Tibial artery (tissue), 4 donors: ENCODE measurements at regions not wholly inside any gene's neighbourhood (a gene's known extent, or its start where the extent isn't known, plus 50 kb on each side); places are given as distances from the start of the nearest gene placed in this dataset.

ENCODE experiments used
- DNase-seq, 2 donors: peaks; one replicate each; pipeline ENCODE4 v3.0.0-alpha.2; 2019
- H3K27ac ChIP-seq, 2 donors: fragments of 200-600 bp; sonication (generic) in 1 of 2; 1 replicate in 1 of 2; 2 replicates in 1 of 2; pipeline ENCODE4 v1.5.1; 2018 to 2019; ENCODE audit warnings: mild to moderate bottlenecking in 1 of 2
- H3K27me3 ChIP-seq, 2 donors: fragments of 200-600 bp; sonication (generic) in 1 of 2; one replicate each; pipeline versions ENCODE4 v1.5.1 to v1.6.0; 2016 to 2019
- H3K36me3 ChIP-seq, 3 donors: fragments of 200-600 bp; sonication (generic) in 2 of 3; one replicate each; pipeline ENCODE4 v1.5.1; 2016 to 2019; ENCODE audit warnings: mild to moderate bottlenecking in 2 of 3
- H3K4me1 ChIP-seq, 4 donors: fragments of 200-600 bp; sonication (generic) in 2 of 4; 1 replicate in 3 of 4; 2 replicates in 1 of 4; pipeline ENCODE4 v1.5.1; 2016 to 2019
- H3K4me3 ChIP-seq, 2 donors: fragments of 200-600 bp; sonication (generic) in 1 of 2; 1 replicate in 1 of 2; 2 replicates in 1 of 2; pipeline ENCODE4 v1.5.1; 2018 to 2019; ENCODE audit warnings: mild to moderate bottlenecking in 2 of 2
- H3K9me3 ChIP-seq, 3 donors: fragments of 200-600 bp; sonication (generic) in 1 of 3; one replicate each; pipeline ENCODE4 v1.5.1; 2016 to 2019
- intact Hi-C: fragments of 100-400 bp; cut with DNase I; formaldehyde crosslinking; loops from one replicate; pipeline ENCODE4 v1.15.0; 2023; ENCODE audit warnings: low total_unique reads
- TF ChIP-seq, protein P1 (sequence below), 2 experiments: fragments of 200-600 bp in 1 of 2; fragments of 450-650 bp in 1 of 2; IDR thresholded peaks; one replicate each; pipeline ENCODE4 v1.5.1; 2017 to 2019; ENCODE audit warnings: antibody characterized with exemption in 2 of 2, mild to moderate bottlenecking in 1 of 2, moderate library complexity in 1 of 2

DNA sequence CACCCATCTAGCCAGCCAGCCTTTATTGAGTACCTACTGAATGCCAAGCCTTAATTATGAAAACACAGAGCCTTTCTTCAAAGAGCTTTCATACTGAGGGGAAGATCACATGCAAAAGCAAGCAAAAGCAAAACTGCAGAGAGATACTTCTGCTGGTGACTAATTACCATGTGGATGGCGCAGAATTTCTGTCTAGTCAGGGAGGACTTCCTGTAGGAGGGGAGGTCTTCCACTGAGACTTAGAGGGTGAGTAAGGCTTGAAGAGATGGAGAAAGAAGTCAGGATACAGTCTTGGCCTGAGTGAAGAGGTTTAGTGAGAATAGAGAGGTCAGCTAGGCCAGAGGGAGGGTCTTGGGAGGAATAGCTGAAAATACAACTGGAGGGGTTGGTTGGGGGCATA lies 53.9 kb upstream of the CCL2 start:
- Histone ChIP-seq H3K27me3 (no peaks in the 10 kb centered on the region), H3K4me1 (peaks cover 0 to 10% (median 2%) of the 10 kb centered on the region in 4 donors), H3K9me3 (peaks cover 0 to 6% (median 0%) of the 10 kb centered on the region in 3 donors), H3K27ac (no peak overlapping the region), H3K4me3 (no peak overlapping the region), H3K36me3 (no peaks in the 10 kb centered on the region)
- TF ChIP-seq, protein P1, sequence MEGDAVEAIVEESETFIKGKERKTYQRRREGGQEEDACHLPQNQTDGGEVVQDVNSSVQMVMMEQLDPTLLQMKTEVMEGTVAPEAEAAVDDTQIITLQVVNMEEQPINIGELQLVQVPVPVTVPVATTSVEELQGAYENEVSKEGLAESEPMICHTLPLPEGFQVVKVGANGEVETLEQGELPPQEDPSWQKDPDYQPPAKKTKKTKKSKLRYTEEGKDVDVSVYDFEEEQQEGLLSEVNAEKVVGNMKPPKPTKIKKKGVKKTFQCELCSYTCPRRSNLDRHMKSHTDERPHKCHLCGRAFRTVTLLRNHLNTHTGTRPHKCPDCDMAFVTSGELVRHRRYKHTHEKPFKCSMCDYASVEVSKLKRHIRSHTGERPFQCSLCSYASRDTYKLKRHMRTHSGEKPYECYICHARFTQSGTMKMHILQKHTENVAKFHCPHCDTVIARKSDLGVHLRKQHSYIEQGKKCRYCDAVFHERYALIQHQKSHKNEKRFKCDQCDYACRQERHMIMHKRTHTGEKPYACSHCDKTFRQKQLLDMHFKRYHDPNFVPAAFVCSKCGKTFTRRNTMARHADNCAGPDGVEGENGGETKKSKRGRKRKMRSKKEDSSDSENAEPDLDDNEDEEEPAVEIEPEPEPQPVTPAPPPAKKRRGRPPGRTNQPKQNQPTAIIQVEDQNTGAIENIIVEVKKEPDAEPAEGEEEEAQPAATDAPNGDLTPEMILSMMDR (IDR thresholded peaks at IDR 0.05): no peak
- intact Hi-C loops: loop anchor here (2.0 to 5.0 kb wide), 3 partner anchors 36 to 160 kb away; no protein-coding TSS in a partner anchor
- DNase-seq: no peak

GRCh38 chr17:34201767-34202166 lies 53.3 kb upstream of the CCL2 start:
- peaks cover 0 to 15% (median 2%) of the 10 kb centered on the region in 4 donors for H3K4me1 ChIP-seq
- TF ChIP-seq, protein P1 (IDR thresholded peaks at IDR 0.05): no peak
- no peaks in the 10 kb centered on the region for H3K27me3 ChIP-seq
- H3K4me3 ChIP-seq: no peak overlapping the region
- DNase-seq: no peak
- peaks cover 0 to 6% (median 0%) of the 10 kb centered on the region in 3 donors for H3K9me3 ChIP-seq
- intact Hi-C loops: loop anchor here (2.0 to 5.0 kb wide), 3 partner anchors 36 to 159 kb away; no protein-coding TSS in a partner anchor
- H3K27ac ChIP-seq: no peak overlapping the region
- no peaks in the 10 kb centered on the region for H3K36me3 ChIP-seq

- no peak for DNase-seq
- H3K4me3 ChIP-seq: no peak overlapping the region
- H3K9me3 ChIP-seq: no peaks in the 10 kb centered on the region
- TF ChIP-seq, protein P1 (IDR thresholded peaks at IDR 0.05): no peak
- intact Hi-C loops: loop anchor here (5.0 kb wide), 2 partner anchors 34 to 99 kb away; no protein-coding TSS in a partner anchor
- H3K36me3 ChIP-seq: no peaks in the 10 kb centered on the region
- H3K27me3 ChIP-seq: no peaks in the 10 kb centered on the region
- peaks cover 0 to 18% (median 2%) of the 10 kb centered on the region in 4 donors for H3K4me1 ChIP-seq
- no peak overlapping the region for H3K27ac ChIP-seq
Measured at GRCh38 chr17:34203018-34203638, 52.0 kb upstream of the CCL2 start.

GRCh38 chr17:34204402-34204801 lies 50.7 kb upstream of the CCL2 start:
- no peaks in the 10 kb centered on the region for H3K27me3 ChIP-seq
- intact Hi-C loops: loop anchor here (2.0 to 5.0 kb wide), 3 partner anchors 33 to 98 kb away; no protein-coding TSS in a partner anchor

More at GRCh38 chr17:34204402-34204801, 50.7 kb upstream of the CCL2 start:
- Histone ChIP-seq H3K36me3 (no peaks in the 10 kb centered on the region), H3K4me3 (no peak overlapping the region), H3K27ac (no peak overlapping the region), H3K9me3 (no peaks in the 10 kb centered on the region), H3K4me1 (peaks cover 0 to 18% (median 2%) of the 10 kb centered on the region in 4 donors)
- no peak for DNase-seq
- TF ChIP-seq, protein P1 (IDR thresholded peaks at IDR 0.05): no peak
